ENCODE measurements at regions not wholly inside any gene's neighbourhood (a gene's known extent, or its start where the extent isn't known, plus 50 kb on each side); places are given as distances from the start of the nearest gene placed in this dataset.

DNA sequence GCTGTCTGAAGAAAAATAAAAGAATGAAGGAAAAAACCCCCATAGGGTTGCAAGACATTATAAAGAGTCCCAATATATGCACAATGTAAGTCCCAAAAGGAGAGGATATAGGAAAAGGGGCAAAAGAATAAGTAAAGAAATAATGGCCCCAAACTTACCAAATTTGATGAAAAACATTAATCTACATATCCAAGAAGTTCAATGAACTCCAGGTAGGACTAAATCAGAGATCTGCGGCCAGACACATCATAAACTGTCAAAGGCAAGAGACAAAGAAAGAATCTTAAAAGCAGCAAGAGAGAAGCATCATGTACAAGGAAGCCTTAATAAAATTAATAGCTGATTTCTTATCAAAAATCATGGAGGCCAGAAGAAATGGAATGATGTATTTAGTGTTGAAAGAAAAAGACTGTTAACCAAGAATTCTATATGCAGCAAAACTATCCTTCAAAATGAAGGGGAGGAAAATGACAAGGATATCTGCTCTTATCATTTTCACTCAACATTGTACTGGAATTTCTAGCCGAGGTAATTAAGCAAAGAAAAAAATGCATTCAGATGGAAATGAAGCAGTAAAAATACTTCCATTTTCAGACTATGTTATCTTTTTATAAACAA is 95.7 kb upstream of the GLI3 start:
- Histone ChIP-seq H3K9me3 (ENCODE audit: control insufficient read depth, low read length) (peaks cover 18% of the 10 kb centered on the region), H3K4me3 (ENCODE audit: extremely low read depth, insufficient read depth, low read length, poor library complexity, severe bottlenecking) (no peak overlapping the region), H3K4me1 (ENCODE audit: control insufficient read depth, insufficient read depth, low read length, poor library complexity, severe bottlenecking) (peaks cover 7% of the 10 kb centered on the region), H3K27ac (ENCODE audit: low read depth, low read length, severe bottlenecking) (no peak overlapping the region), H3K36me3 (ENCODE audit: control insufficient read depth, insufficient read depth, low read length) (no peaks in the 10 kb centered on the region)
- WGBS, 2 experiments (ENCODE audit: insufficient coverage in 2 of 2) = no CpG with 5 or more reads among the region's 2 CpGs

DNA sequence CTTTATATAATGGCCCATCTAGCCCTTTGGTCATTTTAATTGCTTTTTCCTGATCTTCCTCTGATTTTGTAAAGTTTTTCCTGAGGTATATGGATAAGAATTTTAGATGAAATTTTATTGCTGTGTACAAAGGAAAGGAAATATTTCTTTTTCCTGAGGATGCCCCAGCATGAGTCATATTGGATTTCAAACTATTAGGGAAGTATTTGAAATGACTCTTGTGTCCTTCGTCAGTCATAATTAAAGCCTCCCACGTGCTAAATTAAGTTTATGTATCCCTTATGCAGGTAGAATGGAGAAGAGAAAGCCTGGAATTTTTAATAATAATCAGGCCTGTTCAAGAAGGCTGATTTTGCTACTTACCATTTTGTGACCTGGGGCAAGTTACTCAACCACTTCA is 82.6 kb upstream of the GLI3 start:
- peaks cover 15% of the 10 kb centered on the region for H3K4me1 ChIP-seq (ENCODE audit: control insufficient read depth, insufficient read depth, low read length, poor library complexity, severe bottlenecking)
- H3K4me3 ChIP-seq (ENCODE audit: extremely low read depth, insufficient read depth, low read length, poor library complexity, severe bottlenecking) = no peak overlapping the region
- WGBS, 2 experiments (ENCODE audit: insufficient coverage in 2 of 2) = 100% methylated on average over 1 of the region's 2 CpGs; no CpG with 5 or more reads in 1 of the 2 experiments
- no peak overlapping the region for H3K27ac ChIP-seq (ENCODE audit: low read depth, low read length, severe bottlenecking)
- H3K36me3 ChIP-seq (ENCODE audit: control insufficient read depth, insufficient read depth, low read length) = no peaks in the 10 kb centered on the region
- no peaks in the 10 kb centered on the region for H3K9me3 ChIP-seq (ENCODE audit: control insufficient read depth, low read length)

DNA sequence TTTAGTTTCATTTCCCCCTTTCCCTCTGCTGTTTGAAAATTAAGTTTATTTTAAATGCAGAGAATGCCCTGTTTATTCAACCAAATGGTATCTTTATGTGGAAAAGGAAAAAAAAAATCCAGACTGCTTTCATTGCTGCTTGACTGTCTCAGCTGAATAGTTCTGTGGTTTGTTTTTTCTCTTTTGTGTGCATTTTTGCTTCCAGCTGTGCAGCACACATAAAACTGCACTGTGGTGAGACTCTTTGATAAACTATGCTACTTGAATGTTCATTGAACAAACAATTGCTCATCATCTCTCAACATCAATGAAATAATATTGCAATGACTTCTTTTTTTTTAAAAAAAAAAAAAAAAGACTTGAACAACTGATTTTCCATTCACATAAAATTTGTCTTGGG is 78.6 kb upstream of the GLI3 start:
- Histone ChIP-seq H3K4me3 (ENCODE audit: extremely low read depth, insufficient read depth, low read length, poor library complexity, severe bottlenecking) (no peak overlapping the region), H3K4me1 (ENCODE audit: control insufficient read depth, insufficient read depth, low read length, poor library complexity, severe bottlenecking) (peaks cover 17% of the 10 kb centered on the region), H3K27ac (ENCODE audit: low read depth, low read length, severe bottlenecking) (no peak overlapping the region), H3K36me3 (ENCODE audit: control insufficient read depth, insufficient read depth, low read length) (no peaks in the 10 kb centered on the region), H3K9me3 (ENCODE audit: control insufficient read depth, low read length) (peaks cover 3% of the 10 kb centered on the region)

DNA sequence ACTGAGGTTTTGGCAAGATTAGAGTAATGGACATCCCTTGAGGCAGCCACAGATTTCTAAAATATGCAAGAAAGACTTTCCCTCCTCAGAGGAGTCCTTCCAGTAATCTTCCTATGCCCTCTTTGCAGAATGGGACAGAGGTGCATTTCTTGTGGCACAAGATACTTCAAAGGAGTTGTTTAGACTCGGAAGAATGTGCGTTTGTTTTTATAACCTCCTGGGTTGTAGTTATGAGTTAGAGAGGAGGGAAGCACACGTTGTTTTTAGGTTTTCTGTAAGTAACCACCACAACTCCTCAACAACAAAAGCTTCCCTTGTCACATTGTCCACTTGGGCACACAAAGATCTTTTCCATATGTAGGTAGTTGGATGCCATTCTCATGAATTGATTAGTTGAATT is 78.1 kb upstream of the GLI3 start:
- H3K4me1 ChIP-seq (ENCODE audit: control insufficient read depth, insufficient read depth, low read length, poor library complexity, severe bottlenecking) = peaks cover 17% of the 10 kb centered on the region
- no CpG with 5 or more reads among the region's 3 CpGs for WGBS, 2 experiments (ENCODE audit: insufficient coverage in 2 of 2)
- no peak overlapping the region for H3K4me3 ChIP-seq (ENCODE audit: extremely low read depth, insufficient read depth, low read length, poor library complexity, severe bottlenecking)
- peak overlapping the region; percentile 0 for H3K27ac ChIP-seq (ENCODE audit: low read depth, low read length, severe bottlenecking)
- H3K9me3 ChIP-seq (ENCODE audit: control insufficient read depth, low read length) = peaks cover 3% of the 10 kb centered on the region
- H3K36me3 ChIP-seq (ENCODE audit: control insufficient read depth, insufficient read depth, low read length) = no peaks in the 10 kb centered on the region

DNA sequence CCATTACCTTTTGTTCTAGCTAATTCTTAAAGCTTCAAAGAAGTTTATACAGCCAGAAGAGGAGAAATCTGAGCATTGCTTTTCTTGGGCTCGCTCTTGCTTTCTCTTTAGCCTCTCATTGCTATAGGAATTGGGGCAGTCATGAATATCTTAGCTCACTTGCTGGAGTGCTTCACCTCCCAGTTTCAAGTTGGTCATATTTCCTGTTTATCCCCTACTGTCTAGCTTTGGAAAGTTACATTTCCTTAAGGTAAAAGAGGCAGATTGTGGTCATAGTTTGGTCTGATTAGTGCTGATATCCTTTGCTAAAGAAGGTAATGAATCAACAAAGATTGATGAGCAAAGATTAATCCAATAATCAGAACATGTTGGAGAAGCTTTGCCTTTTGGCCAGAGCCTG is 77.7 kb upstream of the GLI3 start:
- peaks cover 3% of the 10 kb centered on the region for H3K9me3 ChIP-seq (ENCODE audit: control insufficient read depth, low read length)
- 100% methylated on average over 1 of the region's 1 CpG; no CpG with 5 or more reads in 1 of the 2 experiments for WGBS, 2 experiments (ENCODE audit: insufficient coverage in 2 of 2)
- peak overlapping the region; percentile 0 for H3K27ac ChIP-seq (ENCODE audit: low read depth, low read length, severe bottlenecking)
- peaks cover 17% of the 10 kb centered on the region for H3K4me1 ChIP-seq (ENCODE audit: control insufficient read depth, insufficient read depth, low read length, poor library complexity, severe bottlenecking)
- no peaks in the 10 kb centered on the region for H3K36me3 ChIP-seq (ENCODE audit: control insufficient read depth, insufficient read depth, low read length)
- H3K4me3 ChIP-seq (ENCODE audit: extremely low read depth, insufficient read depth, low read length, poor library complexity, severe bottlenecking) = no peak overlapping the region

DNA sequence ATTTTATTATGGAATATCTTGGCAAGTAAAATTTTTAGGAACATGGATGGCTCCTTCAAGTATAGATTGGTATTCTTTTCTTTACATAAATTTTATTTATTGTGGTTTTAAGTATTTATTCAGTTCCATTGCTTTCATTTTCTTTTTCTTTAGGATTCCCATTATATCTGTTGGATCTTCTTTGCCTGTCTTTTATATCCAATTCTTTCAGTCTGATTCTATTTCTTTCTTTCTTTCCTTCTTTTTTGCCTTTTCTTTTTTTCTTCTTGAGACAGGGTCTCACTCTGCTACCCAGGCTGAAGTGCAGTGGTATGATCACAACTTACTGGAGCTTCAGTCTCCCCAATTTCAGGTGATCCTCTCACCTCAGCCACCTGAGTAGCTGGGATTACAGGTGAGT is 74.2 kb upstream of the GLI3 start:
- peaks cover 3% of the 10 kb centered on the region for H3K9me3 ChIP-seq (ENCODE audit: control insufficient read depth, low read length)
- peaks cover 13% of the 10 kb centered on the region for H3K4me1 ChIP-seq (ENCODE audit: control insufficient read depth, insufficient read depth, low read length, poor library complexity, severe bottlenecking)
- H3K4me3 ChIP-seq (ENCODE audit: extremely low read depth, insufficient read depth, low read length, poor library complexity, severe bottlenecking) = no peak overlapping the region
- H3K36me3 ChIP-seq (ENCODE audit: control insufficient read depth, insufficient read depth, low read length) = no peaks in the 10 kb centered on the region
- H3K27ac ChIP-seq (ENCODE audit: low read depth, low read length, severe bottlenecking) = no peak overlapping the region

DNA sequence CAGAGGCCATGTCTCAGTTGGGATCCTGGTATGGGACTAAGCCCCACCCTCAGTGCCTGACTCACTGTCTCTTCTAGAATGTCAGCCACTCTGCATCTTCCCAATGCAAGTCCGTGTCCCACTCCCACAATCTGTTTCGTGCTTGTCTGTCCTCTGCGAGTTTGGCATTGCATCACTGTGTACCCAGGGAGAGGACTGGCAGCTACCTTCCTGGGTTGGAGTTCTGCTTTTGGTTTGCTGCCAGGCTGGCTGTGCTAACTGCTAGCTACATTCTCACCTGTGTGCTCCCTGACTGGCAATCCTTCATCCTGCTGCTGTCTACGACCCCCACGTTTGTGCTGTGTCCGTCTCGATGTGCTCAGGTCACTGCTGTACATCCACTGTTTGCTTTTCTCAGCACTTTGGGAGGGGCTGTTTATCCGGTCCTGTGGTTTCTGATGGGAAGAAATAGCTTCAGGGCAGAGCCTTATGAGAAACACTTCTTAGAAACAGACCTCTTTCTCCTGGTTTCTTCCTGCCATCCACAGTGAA is 56.0 kb upstream of the GLI3 start:
- Histone ChIP-seq H3K27ac (ENCODE audit: low read depth, low read length, severe bottlenecking) (no peak overlapping the region), H3K36me3 (ENCODE audit: control insufficient read depth, insufficient read depth, low read length) (no peaks in the 10 kb centered on the region), H3K4me3 (ENCODE audit: extremely low read depth, insufficient read depth, low read length, poor library complexity, severe bottlenecking) (no peak overlapping the region), H3K9me3 (ENCODE audit: control insufficient read depth, low read length) (no peaks in the 10 kb centered on the region), H3K4me1 (ENCODE audit: control insufficient read depth, insufficient read depth, low read length, poor library complexity, severe bottlenecking) (peaks cover 14% of the 10 kb centered on the region)
- WGBS, 2 experiments (ENCODE audit: insufficient coverage in 2 of 2) = 80 to 90% methylated on average over 6 to 7 of the region's 8 CpGs

DNA sequence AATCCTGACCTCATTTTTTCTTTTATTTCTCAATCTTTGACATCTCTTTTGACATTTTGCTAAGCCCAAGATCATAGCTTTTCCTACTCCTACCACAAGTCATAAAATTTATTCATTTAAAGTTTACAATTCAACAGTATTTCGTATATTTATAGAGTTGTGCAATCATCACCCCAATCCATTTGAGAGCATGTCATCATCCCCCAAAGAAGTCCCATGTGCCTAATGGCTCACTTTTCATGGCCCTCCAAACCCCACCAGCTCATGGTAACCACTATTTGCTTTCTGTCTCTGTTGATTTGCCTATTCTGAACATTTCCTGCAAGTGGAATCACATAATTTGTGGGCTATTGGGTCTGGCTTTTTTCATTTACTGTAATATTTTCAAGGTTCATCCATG is 52.5 kb upstream of the GLI3 start:
- Histone ChIP-seq H3K4me1 (ENCODE audit: control insufficient read depth, insufficient read depth, low read length, poor library complexity, severe bottlenecking) (peaks cover 22% of the 10 kb centered on the region), H3K36me3 (ENCODE audit: control insufficient read depth, insufficient read depth, low read length) (no peaks in the 10 kb centered on the region), H3K4me3 (ENCODE audit: extremely low read depth, insufficient read depth, low read length, poor library complexity, severe bottlenecking) (no peak overlapping the region), H3K27ac (ENCODE audit: low read depth, low read length, severe bottlenecking) (no peak overlapping the region), H3K9me3 (ENCODE audit: control insufficient read depth, low read length) (no peaks in the 10 kb centered on the region)
- 100% methylated on average over 1 of the region's 1 CpG; no CpG with 5 or more reads in 1 of the 2 experiments for WGBS, 2 experiments (ENCODE audit: insufficient coverage in 2 of 2)

Measured in mesodermal cell (in vitro differentiated cells).